NCI-H2081 (cell line): ENCODE measurements at regions not wholly inside any gene's neighbourhood (a gene's known extent, or its start where the extent isn't known, plus 50 kb on each side); places are given as distances from the start of the nearest gene placed in this dataset.
A peak's percentile ranks its signal among the peaks of the same experiment; 100 is the strongest.
"Not testable (repeated sequence)": the region's sequence is repeated elsewhere in the genome, so short reads cannot be mapped to it uniquely, and the experiment has no call there.

Experiments
- DNase-seq, 2 experiments: peaks; one replicate each; lab custom pipeline; 2025; lab: John Stamatoyannopoulos, UW

DNA sequence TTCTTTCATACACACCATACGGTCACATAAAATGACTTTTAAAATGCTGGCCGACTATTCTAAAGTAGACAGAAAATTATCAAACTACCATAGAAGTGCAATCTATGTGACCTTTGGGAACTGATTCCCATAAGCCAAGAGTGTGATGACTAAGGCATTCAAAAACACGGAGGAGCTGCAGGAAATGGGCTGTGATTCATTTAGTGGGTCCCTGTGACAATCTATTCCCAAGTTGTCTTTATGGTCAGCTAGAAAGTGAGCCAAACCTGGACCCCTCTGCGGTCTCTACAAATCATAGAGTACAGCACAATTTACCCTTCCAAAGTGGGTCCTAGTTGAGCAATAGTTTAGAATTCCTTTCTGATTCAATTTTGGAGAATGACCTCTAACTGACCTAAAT, 251.5 kb upstream of the CBLB start:
- no peak for DNase-seq

DNA sequence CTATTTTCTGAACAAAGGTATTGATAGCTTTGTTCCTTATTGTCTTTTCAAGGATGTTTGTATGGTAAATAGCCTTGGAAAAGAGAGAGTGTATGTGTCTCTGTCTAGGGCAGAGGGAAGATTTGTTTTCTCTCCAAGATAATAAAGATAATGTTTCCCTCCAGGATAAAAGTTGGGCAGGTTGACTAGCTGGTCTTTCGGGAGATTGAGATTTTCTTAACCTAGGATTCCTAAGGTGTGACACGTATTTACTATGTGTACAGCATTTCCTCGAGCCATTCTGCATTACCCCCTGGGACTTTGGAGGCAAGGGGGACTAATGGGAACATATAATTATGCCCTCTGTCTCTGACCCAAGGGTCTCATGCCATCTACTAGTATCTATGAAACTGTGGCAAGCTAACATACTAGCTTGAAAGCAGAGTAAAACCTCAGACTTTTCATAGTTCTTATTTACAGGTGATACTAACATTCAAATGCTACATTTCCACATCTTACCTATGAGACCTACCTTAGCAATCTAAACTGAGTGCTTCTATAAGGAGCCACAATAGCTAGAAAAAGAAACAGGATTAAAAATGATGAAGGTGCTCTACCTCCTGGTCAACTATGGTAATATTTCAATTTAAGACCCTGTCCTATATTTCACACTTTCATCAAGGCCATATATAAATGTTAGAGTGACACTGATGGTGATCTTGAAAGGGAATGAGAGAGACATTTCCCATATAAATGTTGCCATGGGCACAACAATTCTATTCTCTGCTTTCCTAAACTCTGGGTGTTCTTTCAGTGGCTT, 252.9 kb upstream of the CBLB start:
- no peak for DNase-seq

DNA sequence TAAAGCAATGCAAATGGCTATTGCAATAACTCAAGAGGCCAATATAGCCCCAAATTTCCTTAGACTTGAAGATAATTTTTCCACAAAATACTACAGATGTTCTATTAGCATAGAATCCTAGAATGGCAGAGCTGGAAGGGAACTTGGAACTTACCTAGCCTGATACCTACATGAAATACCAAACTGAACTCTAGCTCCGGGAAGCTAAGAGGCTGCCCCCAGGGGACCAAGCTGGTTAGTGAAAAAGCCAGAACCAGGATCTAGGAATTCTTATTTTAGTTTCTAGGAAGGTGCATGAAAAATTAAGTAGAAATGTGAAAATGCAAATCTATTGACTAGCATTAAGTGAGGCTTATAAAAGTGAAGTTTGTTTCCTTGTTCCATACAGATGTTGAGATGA, 256.0 kb upstream of the CBLB start:
- no peak for DNase-seq

DNA sequence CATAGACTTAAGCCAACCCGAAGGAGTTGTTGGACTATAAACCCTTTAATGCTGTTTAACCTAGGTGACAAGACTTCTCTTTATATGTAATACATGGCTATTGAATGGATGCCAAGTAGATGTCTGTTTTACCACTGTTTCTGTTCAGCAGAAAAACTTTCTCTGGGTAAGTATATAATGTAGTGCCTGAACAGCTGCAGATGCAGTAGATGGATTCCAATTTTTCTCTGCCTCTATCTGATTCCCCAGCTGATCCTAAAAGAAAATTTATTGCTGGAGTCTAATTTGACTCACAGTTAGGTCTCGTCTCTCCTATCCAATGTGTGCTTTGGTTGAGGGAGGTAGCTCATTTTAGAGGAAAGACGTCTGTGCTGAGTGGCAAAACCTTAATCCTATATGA, 256.5 kb upstream of the CBLB start:
- DNase-seq: no peak

DNA sequence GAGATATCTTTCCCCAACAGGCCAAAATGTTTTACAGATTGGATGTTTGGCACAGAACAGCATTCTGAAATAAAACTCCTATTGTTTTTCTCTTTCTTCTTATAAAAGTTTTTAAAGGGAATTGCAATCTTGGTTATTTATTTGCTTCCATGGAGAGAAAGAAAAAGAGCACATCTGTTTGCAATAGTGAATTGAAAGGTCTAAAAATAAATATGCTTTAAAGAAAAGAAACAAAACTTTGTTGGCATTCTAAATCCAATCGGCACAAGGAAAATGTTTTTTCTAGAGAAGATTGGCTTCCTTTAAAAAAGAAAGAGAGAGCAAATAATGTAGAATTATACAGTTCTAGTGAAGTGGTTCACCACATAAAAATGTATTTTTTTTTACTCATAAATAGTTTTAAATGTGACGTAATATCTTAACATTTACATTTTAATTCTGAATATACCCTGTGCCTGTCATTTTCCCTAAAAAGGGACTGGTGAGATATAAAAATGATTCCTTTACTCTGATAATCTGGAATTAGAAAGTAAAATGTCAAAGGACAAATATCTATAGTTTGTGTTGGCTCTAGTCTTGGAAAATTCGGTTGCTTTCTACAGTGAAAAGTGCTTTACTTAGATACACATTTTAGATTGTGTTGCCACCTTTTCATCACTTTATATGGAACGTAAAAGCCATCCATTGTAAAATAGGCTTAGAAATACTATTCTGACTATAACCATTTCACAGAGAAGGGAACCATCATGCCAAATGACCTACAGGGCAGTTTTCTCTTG, 257.4 kb upstream of the CBLB start:
- DNase-seq: no peak

DNA sequence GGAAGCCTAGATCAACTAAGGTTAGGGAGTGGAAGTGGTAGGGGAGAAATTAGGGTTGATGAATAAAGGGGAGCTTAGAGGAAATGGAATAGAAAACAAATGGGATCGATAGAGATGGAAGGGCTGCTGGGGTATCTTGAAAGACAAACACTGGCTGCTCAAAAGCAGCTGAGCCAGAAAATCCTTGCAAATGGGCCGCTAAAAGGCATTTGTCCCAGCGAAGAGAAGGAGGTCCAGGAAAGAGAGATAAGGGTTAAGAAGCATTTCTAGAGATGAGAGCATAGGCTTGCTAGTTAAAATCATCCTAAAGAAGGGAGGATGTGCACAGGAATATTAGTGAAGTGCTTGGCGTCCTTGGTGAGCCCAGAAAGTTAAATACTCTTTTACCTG, 258.0 kb upstream of the CBLB start:
- DNase-seq: no peak

DNA sequence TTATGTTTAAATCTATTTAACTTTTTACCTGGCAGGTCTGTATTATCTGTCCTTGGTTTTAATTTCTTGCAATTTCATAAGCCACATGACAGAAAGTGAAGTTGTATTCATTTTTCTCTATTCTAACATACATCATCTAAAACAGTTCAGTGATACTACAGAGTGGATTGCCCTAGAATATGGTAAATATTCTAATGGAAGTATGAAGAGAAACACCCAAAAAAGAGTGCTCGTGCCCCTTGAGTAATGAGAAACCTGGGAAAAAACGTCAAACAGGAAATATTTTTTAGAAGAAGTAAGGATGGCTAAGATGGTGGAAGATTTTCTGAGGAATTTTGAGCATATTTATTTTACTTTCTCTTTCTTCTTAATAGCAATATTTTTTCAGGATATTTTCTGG, 261.1 kb upstream of the CBLB start:
- DNase-seq: no peak

DNA sequence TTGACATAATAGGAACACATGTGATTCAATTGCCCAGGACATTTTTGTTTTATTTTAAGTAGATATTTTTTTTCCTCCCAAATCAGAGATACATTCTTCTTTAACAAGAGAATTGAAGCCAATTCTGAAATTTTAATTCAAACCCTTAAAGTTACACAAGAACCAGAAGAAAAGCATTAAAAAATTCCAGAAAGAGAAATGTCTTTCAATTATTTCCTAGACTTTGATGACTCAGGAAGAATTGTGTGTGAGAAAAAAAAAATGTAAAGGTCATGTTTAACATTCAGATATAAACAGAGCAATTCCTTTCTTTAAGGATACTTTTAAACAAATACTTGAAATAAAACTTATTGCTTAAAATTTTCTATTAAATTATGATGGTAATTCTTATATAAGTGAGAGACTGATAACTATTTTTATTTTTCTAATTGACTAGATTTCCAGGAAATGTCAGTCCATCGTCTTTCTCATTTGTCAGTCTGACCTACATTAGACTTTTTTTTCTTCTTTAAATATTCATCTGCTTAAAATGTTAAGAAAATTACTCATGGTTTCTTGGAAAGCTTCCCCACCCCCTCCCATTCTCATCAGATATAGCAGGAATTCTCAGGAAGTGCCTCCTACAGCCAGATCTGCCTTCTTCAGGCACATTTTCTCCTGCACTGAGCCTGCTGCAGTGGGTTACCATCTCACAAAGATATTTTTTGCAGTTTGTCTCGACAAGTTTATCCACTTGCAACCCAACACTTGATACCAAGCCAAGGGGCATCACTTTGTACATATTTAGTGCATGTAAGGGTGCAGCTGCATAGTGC, 261.8 kb upstream of the CBLB start:
- no peak for DNase-seq

DNA sequence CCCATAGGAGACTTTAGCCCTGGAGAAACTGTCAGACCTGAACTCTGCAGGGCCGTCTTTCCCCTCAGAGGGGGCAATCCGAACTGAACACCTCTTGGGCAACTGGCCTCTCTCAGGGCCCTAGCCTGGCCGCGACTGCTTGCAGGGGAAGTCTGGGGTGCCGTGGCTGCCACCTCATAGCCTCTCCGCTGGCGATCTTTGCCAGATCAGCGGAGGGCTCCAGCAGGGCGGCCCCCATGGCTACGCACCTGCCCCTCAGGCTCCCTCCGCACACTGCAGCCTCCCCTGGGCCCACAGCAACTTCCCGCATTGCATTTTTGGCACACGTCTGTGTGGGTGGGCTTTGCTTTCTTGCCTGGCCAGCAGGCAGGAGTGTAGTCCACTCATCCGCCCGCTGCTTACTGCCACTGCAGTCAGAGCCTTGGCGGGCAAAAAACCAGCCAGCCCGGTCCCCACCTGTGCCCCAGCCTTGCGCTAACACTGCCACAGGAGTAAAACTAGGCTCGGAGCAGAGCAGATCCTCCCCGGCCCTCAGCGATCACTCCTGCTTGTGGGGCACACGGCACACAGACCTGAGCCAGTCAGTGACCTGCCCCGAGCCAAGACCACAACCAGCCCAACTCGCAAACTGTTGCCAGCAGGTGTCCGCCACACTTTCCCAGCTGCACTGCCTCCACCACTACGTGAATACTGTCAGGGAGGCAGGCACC, 266.8 kb upstream of the CBLB start:
- no peak for DNase-seq

DNA sequence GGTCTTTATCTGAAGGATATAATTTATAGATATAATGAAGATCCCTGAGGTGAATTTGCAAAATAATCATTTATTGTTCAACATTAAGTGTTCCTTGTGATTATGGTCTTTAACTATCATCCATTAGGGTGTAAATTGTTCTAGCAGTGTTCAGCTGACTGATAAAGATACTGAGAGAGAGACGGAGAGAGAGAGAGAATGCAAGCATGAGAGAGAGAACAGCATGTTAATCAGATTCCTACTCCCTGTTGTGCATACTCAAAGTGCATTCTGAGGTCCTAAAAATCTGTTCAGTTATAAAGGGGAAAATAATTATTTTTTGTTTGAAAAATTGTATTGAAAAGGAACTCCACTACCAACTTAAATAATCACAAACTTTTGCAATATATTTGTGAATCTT, 271.0 kb upstream of the CBLB start:
- DNase-seq: no peak

DNA sequence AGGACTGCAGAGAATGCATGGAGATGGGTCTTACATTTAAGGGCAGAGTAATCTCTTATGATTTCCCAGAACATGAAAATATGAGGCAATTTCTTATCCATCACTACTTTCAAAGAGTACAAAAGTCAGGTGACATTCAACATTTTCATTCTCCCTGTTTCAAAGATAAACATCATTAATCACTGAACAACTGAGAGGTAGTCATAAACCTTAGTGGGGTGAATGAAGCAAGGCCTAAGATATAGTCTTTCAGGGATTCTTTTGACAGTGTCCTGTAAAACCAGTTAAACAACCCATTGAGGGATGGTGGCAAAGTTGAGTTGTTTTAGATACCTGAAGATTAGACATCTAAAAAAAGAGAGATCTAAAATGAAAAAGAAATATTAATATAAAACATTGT, 271.6 kb upstream of the CBLB start:
- DNase-seq: no peak

DNA sequence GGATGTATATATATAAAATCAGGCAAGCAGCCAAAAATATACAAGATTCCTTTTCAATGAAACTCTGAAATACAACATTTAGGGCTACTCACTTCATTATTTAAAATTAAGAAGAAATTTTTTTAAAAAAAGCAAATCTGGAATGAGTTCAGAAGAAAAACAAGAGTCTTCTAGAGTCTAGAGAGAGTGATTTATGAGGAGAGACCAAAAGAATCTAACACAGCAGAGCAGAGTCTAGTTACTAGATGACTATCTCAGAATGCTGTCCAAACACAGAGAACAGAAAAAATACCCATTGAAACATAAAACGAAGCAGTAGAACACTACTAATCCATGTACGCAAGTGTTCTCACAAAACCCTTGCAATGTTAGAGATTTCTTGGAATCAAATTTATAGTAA, 275.2 kb upstream of the CBLB start:
- no peak for DNase-seq

DNA sequence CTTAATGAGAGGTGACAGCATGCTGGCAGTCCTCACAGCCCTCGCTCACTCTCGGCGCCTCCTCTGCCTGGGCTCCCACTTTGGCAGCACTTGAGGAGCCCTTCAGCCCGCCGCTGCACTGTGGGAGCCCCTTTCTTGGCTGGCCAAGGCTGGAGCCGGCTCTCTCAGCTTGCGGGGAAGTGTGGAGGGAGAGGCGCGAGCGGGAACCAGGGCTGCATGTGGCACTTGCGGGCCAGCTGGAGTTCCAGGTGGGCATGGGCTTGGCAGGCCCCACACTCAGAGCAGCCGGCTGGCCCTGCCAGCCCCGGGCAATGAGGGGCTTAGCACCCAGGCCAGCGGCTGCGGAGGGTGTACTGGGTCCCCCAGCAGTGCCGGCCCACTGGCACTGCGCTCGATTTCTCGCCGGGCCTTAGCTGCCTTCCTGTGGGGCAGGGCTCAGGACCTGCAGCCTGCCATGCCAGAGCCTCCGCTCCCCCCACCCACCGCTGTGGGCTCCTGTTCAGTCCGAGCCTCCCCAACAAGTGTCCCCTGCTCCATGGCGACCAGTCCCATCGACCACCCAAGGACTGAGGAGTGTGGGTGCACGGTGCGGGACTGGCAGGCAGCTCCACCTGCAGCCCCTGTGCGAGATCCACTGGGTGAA, 279.7 kb upstream of the CBLB start:
- not testable (repeated sequence) for DNase-seq

DNA sequence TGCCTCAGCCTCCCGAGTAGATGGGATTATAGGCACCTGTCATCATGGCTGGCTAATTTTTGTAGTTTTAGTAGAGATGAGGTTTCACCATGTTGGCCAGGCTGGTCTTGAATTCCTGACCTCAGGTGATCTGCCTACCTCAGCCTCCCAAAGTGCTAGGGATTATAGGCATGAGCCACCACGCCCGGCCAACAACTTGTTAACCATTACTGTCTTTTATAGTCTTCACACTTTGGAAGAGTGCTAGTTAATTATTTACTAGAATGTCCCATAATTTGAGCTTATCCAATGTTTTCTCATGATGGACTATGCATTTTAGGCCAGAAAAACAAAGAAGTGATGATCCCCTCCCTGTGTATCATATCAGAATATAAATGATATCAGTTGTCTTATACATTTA, 288.6 kb upstream of the CBLB start:
- DNase-seq: no peak

DNA sequence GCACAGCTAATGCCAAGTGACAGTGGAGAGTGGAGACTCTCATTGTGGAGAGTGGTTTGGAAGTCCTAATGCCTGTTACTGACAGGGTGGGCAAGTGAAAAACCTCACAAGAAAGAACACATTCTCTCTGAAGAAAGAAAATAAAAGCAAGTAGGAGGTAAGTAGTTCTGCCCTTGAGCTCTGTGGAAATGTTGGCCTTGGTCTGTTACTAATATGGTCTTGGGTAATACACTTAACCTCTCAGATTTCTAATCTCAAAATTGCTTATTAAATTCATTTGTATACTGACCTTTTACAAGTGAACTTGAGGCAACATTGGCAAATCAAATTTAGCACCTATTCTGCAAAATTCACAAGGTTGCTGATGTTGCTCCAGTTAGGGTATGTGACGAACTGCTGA, 291.6 kb upstream of the CBLB start:
- DNase-seq: no peak

DNA sequence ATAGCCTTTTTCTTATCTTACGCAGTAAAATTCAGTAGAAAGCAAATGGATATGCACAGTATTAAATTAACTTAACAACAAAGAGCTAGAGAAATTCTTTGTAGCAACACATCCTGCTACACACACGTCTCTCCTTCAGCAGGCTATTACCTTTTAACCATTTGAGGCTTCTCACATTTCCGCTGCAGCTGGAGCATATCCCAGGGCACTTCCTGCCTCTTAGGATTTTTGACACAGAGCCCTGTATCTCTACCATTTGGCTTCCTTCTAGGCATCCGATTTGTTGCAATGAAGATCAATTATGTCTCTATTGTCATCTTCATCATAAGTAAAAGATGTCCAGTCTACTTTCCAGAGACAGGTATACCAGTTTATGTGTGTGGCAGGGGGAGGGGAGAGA, 292.4 kb upstream of the CBLB start:
- DNase-seq: peak; percentile 33 to 82

DNA sequence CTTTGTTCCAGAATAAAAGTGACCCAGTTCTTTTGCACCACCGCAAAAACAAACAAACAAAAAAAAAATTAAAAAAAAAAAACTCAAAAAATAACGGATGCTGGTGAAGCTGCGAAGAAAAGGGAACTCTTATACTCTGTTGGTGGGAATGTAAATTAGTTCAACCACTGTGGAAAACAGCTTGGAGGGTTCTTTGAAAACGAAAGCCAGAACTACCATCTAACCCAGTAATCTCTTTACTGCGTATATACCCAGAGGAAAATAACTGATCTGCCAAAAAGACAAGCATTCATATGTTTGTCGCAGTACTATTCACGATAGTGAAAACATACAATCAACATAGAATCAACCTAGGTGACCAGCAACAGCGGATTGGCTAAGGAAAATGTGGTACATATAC, 298.9 kb upstream of the CBLB start:
- no peak for DNase-seq

DNA sequence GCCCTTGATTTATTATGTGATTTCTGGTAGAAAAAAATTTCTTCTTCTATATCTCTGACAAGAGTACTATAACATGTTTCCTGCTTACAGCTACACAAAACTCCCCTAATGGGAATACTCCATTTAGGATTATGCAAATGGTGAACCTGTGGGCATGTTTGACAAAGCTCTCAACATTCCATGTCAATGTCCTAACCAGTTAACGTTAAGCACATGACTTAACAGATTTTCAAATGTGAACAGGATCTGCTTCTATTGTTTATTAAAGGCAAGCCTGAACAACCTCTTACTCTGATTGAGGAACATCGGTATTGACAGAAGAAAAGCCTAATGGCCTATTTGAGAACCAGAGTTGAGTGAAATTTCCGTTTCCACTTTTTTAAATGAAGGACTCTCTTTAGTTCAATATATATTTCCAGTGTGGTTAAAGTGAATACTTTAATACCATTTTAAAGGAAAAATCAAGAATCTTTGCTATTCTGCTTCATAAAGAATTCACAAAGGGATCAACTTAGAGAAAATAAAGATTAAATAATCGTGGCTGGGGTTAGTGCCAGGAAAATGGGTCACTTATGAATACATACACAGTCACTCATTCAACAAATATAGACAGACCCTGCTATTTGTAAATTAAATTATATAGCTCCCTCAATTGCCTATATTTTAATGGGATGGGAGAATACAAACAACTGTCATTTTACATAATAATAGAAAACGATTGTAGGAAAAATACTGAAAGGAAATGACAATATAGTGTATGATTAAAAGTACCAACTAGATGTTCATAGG, 300.3 kb upstream of the CBLB start:
- peak in 1 of 2 experiments; percentile 67 for DNase-seq

DNA sequence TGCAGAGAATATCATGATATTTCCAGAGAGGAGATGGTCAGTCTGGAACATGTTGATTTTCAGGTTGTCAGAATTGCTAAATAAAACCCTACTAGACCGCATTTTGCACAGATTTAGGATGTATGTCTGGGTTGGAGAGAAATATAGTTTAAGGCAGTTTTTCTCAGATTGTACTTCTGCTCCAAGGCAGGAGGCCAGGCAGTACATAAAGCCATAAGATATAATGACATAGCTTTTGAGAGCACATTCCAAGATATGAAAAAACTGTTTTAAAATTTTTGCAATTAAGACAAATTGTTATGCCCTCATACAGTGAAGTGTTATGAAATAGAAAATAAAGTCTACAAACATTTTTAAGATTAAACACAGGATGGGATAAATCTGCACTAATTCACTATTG, 301.8 kb upstream of the CBLB start:
- DNase-seq: no peak

DNA sequence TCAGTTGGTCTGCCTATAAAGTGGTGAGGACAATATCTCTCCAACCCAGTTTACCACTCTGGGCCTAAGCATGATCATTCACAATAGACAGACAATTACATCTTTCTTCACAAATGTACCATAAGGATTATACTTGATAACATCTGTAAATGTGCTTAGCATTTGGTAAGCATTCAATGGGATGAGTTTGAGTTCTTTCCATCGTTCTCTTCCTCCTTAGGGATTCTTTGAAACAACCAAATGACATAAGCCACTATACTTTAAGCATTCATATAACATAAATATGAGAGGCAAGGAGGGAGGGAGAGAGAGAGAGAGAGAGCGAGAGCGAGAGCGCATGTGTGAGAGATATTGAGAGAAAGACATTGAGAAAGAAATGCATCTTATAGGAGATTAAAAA, 303.3 kb upstream of the CBLB start:
- DNase-seq: no peak

DNA sequence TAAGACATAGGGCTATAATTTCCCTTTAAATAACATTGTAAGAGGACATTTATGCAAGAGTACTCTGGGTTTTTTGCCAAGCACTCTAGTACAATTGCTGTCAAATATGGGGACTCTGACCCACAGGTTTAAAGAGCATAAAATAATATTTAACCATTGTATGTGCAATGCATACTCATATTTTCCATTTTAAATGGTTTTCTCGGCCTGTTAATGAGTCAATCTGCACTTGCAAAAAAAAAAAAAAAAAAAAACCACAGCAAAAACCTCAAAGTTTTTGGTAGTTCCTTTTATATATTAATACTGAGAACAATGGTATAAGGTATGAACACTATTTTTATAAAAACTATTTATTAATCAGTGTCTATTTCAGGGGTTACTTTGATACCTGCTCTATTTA, 304.0 kb upstream of the CBLB start:
- no peak for DNase-seq
